Stimulated activated CD4-positive, alpha-beta T cell treated with anti-CD3 and anti-CD28 coated beads, Interleukin-2, amount 100 ng/mL, for 48 hours (primary cell): ENCODE measurements at regions not wholly inside any gene's neighbourhood (a gene's known extent, or its start where the extent isn't known, plus 50 kb on each side); places are given as distances from the start of the nearest gene placed in this dataset.
"Not testable (repeated sequence)": the region's sequence is repeated elsewhere in the genome, so short reads cannot be mapped to it uniquely, and the experiment has no call there.

ENCODE experiments used
- DNase-seq, 2 donors: peaks; one replicate each; pipeline ENCODE4 v3.0.0-alpha.2; 2020

- DNase-seq = no peak
Observed at GRCh38 chr12:68387338-68387737, 55.2 kb upstream of the MDM1 start.

- no peak for DNase-seq
Observed at GRCh38 chr12:68389305-68389704, 57.1 kb upstream of the MDM1 start.

- DNase-seq = no peak
Observed at GRCh38 chr12:68391937-68392336, 59.8 kb upstream of the MDM1 start.

GRCh38 chr12:68392376-68392775 is 60.2 kb upstream of the MDM1 start:
- DNase-seq = no peak

GRCh38 chr12:68393417-68393816 is 61.3 kb upstream of the MDM1 start:
- DNase-seq = no peak

- DNase-seq = no peak
Observed at GRCh38 chr12:68397566-68398158, 65.5 kb upstream of the MDM1 start.

- DNase-seq = not testable (repeated sequence)
Observed at GRCh38 chr12:68398689-68399088, 66.5 kb upstream of the MDM1 start.

- no peak for DNase-seq
Observed at GRCh38 chr12:68400226-68400829, 68.2 kb upstream of the MDM1 start.

GRCh38 chr12:68402422-68402821 is 70.3 kb upstream of the MDM1 start:
- no peak for DNase-seq

GRCh38 chr12:68403296-68403695 is 71.1 kb upstream of the MDM1 start:
- DNase-seq = no peak

- no peak for DNase-seq
Observed at GRCh38 chr12:68403711-68404110, 71.5 kb upstream of the MDM1 start.

GRCh38 chr12:68405343-68405781 is 73.2 kb upstream of the MDM1 start:
- no peak for DNase-seq

GRCh38 chr12:68406134-68406576 is 74.0 kb upstream of the MDM1 start:
- no peak for DNase-seq

GRCh38 chr12:68406911-68407310 is 74.7 kb upstream of the MDM1 start:
- no peak for DNase-seq

GRCh38 chr12:68410018-68410660 is 78.0 kb upstream of the MDM1 start:
- no peak for DNase-seq

- DNase-seq = no peak
Observed at GRCh38 chr12:68411371-68411770, 79.2 kb upstream of the MDM1 start.

GRCh38 chr12:68414988-68415387 is 82.8 kb upstream of the MDM1 start:
- DNase-seq = no peak

GRCh38 chr12:68416350-68416749 is 84.2 kb upstream of the MDM1 start:
- no peak for DNase-seq

GRCh38 chr12:68416826-68417225 is 84.7 kb upstream of the MDM1 start:
- no peak for DNase-seq

- no peak for DNase-seq
Observed at GRCh38 chr12:68418137-68418460, 85.9 kb upstream of the MDM1 start.

- DNase-seq = no peak
Observed at GRCh38 chr12:68420225-68421010, 88.3 kb upstream of the MDM1 start.

- DNase-seq = no peak
Observed at GRCh38 chr12:68422159-68422558, 90.0 kb upstream of the MDM1 start.

GRCh38 chr12:68422956-68423574 is 90.9 kb upstream of the MDM1 start:
- no peak for DNase-seq
